ENCODE measurements at regions not wholly inside any gene's neighbourhood (a gene's known extent, or its start where the extent isn't known, plus 50 kb on each side); places are given as distances from the start of the nearest gene placed in this dataset.

DNA sequence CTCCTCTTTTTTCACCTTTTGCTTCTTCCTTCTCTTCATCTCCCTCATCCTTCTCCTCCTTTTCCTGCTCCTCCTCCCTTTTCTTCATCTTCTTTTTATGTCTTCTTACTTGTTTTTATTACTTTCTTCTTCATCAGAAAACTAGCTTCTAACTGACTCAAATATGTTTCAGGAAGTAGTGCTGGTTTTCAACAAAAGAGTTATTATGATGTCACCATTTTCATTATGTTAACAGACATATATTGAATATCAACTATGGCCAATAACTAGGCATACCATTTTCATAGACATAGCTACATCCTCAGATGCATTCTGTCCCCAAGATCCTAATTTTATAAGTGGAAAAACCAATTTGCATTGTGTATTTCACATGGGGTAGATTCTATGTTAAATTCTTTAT, 252.9 kb upstream of the PAPPA start:
- TF ChIP-seq, protein P1, sequence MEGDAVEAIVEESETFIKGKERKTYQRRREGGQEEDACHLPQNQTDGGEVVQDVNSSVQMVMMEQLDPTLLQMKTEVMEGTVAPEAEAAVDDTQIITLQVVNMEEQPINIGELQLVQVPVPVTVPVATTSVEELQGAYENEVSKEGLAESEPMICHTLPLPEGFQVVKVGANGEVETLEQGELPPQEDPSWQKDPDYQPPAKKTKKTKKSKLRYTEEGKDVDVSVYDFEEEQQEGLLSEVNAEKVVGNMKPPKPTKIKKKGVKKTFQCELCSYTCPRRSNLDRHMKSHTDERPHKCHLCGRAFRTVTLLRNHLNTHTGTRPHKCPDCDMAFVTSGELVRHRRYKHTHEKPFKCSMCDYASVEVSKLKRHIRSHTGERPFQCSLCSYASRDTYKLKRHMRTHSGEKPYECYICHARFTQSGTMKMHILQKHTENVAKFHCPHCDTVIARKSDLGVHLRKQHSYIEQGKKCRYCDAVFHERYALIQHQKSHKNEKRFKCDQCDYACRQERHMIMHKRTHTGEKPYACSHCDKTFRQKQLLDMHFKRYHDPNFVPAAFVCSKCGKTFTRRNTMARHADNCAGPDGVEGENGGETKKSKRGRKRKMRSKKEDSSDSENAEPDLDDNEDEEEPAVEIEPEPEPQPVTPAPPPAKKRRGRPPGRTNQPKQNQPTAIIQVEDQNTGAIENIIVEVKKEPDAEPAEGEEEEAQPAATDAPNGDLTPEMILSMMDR (IDR thresholded peaks at IDR 0.05): no peak
- TF ChIP-seq POLR2A (IDR thresholded peaks at IDR 0.05): no peak
